HG03045 (cell line): ENCODE measurements at regions not wholly inside any gene's neighbourhood (a gene's known extent, or its start where the extent isn't known, plus 50 kb on each side); places are given as distances from the start of the nearest gene placed in this dataset.

Source experiments
- ATAC-seq: cut with Tn5 transposase; IDR thresholded peaks from one replicate; pipeline ENCODE4 v1.9.1; 2021; ENCODE audit warnings: mild to moderate bottlenecking, moderate library complexity; ENCODE audit not compliant: unreplicated experiment

- no peak for ATAC-seq
Observed at GRCh38 chr6:153668758-153669157, 370.3 kb upstream of the OPRM1 start.

GRCh38 chr6:153662982-153663381 lies 376.1 kb upstream of the OPRM1 start:
- no peak for ATAC-seq

- no peak for ATAC-seq
Observed at GRCh38 chr6:153645326-153645725, 393.7 kb upstream of the OPRM1 start.

- no peak for ATAC-seq
Observed at GRCh38 chr6:153644000-153644399, 395.0 kb upstream of the OPRM1 start.

GRCh38 chr6:153634416-153634815 lies 404.6 kb upstream of the OPRM1 start:
- ATAC-seq = no peak

- no peak for ATAC-seq
Observed at GRCh38 chr6:153625089-153625488, 414.0 kb upstream of the OPRM1 start.

GRCh38 chr6:153624528-153624927 lies 414.5 kb upstream of the OPRM1 start:
- no peak for ATAC-seq

- ATAC-seq = no peak
Observed at GRCh38 chr6:153623496-153623895, 415.5 kb upstream of the OPRM1 start.

GRCh38 chr6:153621491-153621890 lies 417.5 kb upstream of the OPRM1 start:
- ATAC-seq = no peak

GRCh38 chr6:153621070-153621469 lies 418.0 kb upstream of the OPRM1 start:
- no peak for ATAC-seq

- no peak for ATAC-seq
Observed at GRCh38 chr6:153618371-153619322, 420.4 kb upstream of the OPRM1 start.

GRCh38 chr6:153616506-153616905 lies 422.5 kb upstream of the OPRM1 start:
- no peak for ATAC-seq

- ATAC-seq = no peak
Observed at GRCh38 chr6:153613719-153614455, 425.2 kb upstream of the OPRM1 start.

- ATAC-seq = no peak
Observed at GRCh38 chr6:153602401-153602800, 436.6 kb upstream of the OPRM1 start.

- ATAC-seq = no peak
Observed at GRCh38 chr6:153599901-153600300, 439.1 kb upstream of the OPRM1 start.

GRCh38 chr6:153595903-153596302 lies 443.1 kb upstream of the OPRM1 start:
- ATAC-seq = no peak

GRCh38 chr6:153594871-153595270 lies 444.2 kb upstream of the OPRM1 start:
- ATAC-seq = no peak

- ATAC-seq = no peak
Observed at GRCh38 chr6:153591159-153591558, 447.9 kb upstream of the OPRM1 start.

- no peak for ATAC-seq
Observed at GRCh38 chr6:153590411-153590810, 448.6 kb upstream of the OPRM1 start.

- ATAC-seq = no peak
Observed at GRCh38 chr6:153588330-153588729, 450.7 kb upstream of the OPRM1 start.

- ATAC-seq = no peak
Observed at GRCh38 chr6:153583685-153584084, 452.6 kb upstream of the RGS17 start.

GRCh38 chr6:153580776-153581175 lies 449.7 kb upstream of the RGS17 start:
- no peak for ATAC-seq
